CD4-positive, alpha-beta T cell treated with Interleukin-4 for 4 hours (primary cell): ENCODE measurements at regions not wholly inside any gene's neighbourhood (a gene's known extent, or its start where the extent isn't known, plus 50 kb on each side); places are given as distances from the start of the nearest gene placed in this dataset.

Source experiments
- DNase-seq: peaks from one replicate; pipeline ENCODE4 v3.0.0-alpha.2; 2020

DNA sequence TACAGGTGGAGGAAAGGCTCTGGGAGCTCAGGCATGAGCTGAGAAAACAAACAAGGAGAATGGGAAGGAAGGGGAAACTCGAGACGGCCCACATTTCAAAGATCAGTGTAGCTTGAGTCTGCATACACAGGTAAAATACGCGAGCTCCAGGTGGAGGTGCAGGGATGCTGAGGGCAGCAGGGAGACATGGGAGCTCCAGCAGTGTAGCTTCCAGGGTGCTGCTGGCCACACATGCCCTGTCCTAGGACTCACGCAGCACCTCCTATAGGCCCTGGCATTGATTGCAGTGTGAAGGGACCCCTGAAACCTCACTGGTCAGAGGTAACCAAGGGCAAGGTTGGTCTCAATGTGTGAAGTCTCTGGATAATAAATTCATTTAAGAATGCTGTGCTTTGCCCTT lies 362.8 kb upstream of the HS6ST1 start:
- no peak for DNase-seq

DNA sequence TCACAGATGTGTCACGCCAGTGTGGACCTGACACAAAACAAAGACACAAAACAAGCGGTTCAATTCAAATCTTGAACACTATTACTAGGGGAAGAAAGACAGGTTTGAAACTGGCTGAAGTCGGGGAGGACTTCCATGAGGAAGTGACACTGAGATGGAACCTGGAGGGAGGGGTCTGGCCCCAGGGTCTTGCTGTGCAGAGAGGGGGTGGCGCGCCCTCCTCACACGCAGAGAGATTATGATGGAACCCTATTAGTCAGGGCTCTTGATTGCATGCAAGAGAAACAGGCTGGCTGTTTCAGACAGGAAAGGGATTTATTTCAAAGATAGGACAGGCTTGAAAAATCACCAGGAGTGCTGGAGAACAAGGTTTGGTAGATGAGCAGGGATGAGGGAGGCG lies 363.6 kb upstream of the HS6ST1 start:
- DNase-seq: no peak

DNA sequence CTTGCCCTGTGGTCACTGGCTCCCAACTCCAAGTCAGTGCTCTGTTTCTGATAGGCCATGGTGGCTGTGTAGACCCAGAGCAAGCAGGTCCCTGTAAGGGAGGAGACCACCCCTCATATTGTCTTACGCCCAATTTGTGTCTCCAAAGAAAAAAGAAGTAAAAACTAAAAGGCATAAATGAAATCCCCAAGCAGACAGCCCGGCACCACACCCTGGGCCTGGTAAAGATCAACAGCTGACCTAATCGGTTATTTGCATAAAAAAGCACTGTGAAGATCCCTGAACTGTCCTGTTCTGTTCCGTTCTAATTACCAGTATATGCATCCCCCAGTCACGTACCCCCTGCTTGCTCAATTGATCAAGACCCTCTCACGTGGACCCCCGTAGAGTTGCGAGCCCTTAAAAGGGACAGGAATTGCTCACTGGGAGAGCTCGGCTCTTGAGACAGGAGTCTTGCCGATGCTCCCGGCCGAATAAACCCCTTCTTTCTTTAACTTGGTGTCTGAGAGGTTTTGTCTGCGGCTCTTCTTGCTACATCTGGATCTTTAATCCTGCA lies 364.1 kb upstream of the HS6ST1 start:
- DNase-seq: no peak

GRCh38 chr2:128684523-128684922 lies 365.9 kb upstream of the HS6ST1 start:
- DNase-seq: no peak

- DNase-seq: no peak
Measured at GRCh38 chr2:128685841-128686496, 367.3 kb upstream of the HS6ST1 start.

- no peak for DNase-seq
Measured at GRCh38 chr2:128686497-128686859, 367.8 kb upstream of the HS6ST1 start.

- no peak for DNase-seq
Measured at GRCh38 chr2:128686881-128687555, 368.4 kb upstream of the HS6ST1 start.

DNA sequence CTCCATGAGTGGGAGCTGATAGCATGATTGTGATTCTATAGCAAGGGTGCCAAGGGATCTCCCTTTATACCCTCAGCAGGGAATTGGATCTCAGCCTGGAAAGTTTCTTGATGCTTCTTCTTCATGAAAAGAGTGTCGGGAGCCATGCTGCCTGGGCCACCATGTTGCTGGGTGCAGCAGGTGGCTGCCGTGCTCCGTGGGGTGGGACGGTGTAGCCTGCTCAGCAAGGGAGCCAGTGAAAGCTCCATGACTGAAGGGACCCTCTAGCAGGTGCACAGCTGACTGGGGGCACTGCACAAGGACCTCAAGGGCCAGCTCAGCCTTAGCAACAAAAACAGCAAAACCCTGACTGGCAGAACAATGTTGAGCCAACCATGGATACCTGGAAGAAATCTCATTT lies 368.9 kb upstream of the HS6ST1 start:
- no peak for DNase-seq

DNA sequence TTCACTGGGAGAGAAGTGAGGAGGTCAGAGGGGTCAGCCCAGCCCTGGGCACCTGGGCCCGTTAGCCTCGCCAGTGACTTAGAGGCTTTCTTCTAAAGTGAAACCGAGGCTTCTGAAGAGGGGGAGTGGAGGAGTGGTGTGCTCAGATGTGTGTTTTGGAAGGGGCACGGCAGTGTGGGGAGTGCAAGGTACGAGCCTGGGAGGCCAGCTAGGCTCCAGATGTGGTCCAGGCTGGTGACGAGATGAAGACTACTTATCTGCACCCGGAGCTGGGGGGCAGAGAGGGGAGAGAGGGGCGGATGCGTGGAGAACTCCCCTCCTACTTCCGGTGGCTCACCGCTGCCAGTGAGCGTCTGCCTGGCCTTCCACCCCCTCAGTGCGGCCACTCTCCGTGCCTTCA lies 371.3 kb upstream of the HS6ST1 start:
- no peak for DNase-seq

- no peak for DNase-seq
Measured at GRCh38 chr2:128690431-128690830, 371.8 kb upstream of the HS6ST1 start.

DNA sequence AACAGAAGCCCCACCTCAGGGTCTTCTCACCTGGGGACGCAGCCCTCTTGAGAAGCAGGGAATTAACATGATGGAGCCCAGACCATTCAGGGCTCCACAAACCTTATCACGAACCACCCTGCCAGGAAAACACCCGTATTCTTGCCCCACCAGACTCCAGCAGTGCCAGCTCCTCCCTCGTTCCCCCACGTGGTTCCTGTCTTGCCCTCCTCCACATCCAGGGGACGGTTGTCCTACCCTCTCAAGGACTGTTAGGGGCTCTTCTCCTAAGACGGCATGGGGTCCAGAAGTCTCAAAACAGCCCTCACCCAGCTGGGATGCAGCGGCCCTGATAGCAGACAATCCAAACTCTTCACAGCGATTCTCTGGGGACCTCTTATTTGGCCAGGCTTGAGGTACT lies 372.2 kb upstream of the HS6ST1 start:
- DNase-seq: no peak

DNA sequence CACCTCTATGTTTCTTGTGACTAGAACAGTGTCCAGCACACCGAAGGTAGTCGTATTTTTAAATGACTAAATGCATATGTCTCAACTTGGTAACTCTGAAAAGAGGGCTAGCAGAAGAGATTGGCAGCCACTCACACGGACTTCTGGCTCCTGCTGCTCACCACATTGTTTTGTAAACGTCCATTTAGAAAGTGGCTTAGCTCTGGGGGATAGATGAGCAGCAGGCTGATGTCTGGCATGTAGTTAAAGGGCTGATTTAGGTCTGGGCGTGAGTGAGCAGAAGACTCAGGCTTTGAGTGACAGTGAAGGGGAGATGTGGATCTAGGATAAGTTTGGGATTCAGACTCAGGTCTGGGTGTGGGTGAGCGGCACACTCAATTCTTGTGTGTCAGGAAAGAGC lies 372.9 kb upstream of the HS6ST1 start:
- no peak for DNase-seq

- DNase-seq: no peak
Measured at GRCh38 chr2:128692895-128693742, 374.5 kb upstream of the HS6ST1 start.

GRCh38 chr2:128693743-128694029 lies 375.0 kb upstream of the HS6ST1 start:
- DNase-seq: no peak

DNA sequence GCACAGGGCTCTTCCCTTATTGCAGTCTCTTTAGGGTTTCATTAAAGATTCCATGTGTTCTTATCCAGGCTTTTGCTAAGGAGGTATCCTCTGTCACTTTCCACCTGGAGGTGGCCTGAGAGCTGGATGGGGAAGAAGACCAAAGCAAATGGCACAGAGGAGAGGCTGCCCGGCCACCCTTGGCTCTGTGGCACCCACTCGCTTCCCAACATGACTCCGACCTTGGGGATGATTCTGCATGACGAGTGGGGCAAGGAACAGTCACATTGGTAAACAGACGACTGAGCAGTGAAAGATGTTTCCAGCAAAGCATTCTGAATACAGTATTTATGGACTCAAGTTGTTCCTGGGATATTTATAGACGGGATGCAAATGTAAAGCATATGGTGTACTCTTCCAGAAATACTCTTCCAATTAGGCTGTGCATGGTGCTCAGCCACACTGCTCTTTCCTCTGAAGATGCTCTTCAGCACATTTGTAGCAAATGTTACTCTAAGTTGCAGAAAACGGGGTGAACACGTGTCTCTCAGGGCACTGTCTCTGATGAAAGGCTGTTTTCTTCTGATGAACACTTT lies 377.1 kb upstream of the HS6ST1 start:
- no peak for DNase-seq

GRCh38 chr2:128696421-128696820 lies 377.8 kb upstream of the HS6ST1 start:
- no peak for DNase-seq

DNA sequence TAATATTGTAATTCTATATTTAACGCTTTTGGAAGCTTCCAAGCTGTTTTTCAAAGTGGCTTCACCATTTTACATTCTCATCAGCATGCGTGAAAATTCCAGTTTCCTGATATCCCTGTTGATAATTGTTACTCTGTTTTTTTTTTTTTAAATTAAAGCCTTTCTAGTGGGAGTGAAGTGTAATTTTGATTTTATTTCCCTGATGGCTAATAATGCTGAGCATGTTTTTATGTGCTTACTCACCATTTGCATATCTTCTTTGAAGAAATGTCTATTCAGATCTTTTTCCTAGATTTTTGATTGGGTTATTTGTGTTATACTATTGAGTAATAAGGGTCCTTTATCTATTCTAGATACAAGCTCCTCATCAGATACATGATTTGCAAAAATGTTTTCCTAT lies 382.8 kb upstream of the HS6ST1 start:
- no peak for DNase-seq

GRCh38 chr2:128702616-128703015 lies 383.9 kb upstream of the HS6ST1 start:
- DNase-seq: no peak

DNA sequence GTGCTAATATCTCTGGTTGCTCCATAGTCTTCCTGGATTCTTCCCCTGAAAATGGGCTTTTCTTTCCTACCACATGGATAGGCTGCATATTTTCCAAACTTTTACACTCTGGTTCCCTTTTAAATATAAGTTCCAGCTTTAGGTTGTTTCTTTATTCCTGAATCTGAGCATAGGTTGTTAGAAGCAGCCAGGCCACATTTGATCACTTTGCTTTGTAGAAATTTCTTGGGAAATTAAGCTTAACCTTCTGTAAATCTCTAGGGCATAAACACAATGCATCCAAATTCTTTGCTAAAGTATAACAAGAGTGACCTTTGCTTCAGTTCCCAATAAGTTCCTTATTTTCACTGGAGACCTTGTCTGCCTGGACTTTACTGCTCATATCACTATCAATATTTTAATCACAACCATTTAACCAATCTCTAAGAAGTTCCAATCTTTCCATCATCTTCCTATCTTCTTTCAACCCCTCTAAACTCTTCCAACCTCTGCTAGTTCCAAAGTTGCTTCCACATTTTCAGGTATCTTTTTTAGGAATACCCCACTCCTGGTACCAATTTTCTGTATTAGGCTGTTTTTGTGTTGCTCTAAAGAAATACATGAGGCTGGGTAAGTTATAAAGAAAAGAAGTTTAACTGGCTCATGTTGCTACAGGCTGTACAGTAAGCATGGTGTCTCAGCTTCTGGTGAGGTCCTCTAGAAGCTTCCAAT lies 389.6 kb upstream of the HS6ST1 start:
- no peak for DNase-seq

DNA sequence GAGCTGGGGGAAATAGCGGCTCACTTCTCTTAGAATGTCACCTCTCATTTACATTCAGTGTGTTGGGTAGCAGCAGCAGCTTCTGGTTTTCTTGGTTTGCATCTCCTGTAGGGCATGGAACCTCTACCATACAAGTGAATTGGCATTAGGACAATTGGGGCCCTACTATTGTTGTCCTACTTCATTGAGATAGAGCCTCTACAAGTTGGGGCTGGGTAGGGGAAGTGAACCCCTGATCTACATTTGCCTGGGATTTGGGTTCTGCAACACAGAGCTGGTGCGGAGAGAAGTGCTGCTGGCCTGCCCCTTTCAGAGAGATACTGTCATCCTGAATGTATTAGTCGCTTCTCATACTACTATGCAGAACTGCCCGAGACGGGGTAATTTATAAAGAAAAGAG lies 391.6 kb upstream of the HS6ST1 start:
- no peak for DNase-seq

DNA sequence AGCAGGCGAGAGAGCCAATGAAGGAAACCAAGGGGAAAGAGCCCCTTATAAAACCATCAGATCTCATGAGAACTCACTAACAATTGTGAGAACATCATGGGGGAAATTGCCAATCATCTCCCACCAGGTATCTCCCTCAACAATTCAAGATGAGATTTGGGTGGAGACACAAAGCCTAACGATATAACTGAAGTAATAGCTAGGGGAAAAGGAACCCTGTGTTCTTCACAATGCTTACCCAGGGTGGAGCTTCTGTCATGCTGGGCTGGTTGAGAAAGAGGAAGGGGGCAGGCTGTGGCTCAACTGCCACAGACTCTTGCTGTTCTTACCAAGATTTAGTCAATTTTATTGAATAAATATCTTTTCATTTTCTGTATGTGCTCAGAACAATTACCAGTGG lies 392.1 kb upstream of the HS6ST1 start:
- no peak for DNase-seq

GRCh38 chr2:128714285-128714684 lies 395.6 kb upstream of the HS6ST1 start:
- DNase-seq: no peak

DNA sequence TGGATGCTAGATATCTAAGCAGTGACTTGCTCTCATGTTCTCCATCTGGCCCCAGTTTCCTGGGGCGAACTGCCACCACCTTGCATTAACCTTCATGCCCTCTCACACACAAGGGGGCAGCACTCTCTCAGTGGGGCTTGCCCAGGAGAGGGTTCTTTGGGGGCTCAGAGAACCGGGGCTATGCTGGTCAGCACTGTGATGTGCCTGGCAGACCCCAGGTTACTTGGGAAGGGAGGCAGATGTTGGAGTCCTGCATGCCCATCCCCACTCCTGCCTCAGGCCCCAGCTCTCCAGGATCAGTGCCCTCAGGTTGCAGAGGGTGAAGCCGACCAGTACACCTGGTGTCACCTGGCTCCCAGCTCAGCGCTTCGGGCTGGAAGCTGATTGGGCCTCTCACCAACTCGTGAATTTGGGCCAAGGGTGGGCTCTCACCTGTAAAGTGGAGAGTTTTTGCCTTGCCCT lies 396.2 kb upstream of the HS6ST1 start:
- no peak for DNase-seq
